Uterus (tissue), 3 donors: ENCODE measurements at regions not wholly inside any gene's neighbourhood (a gene's known extent, or its start where the extent isn't known, plus 50 kb on each side); places are given as distances from the start of the nearest gene placed in this dataset.

Source experiments
- DNase-seq, 2 donors: peaks; one replicate each; pipeline ENCODE4 v3.0.0-alpha.2; 2019 to 2020
- H3K27ac ChIP-seq, 2 donors: fragments of 200-600 bp; sonication (generic); 1 replicate in 1 of 2; 2 replicates in 1 of 2; pipeline ENCODE4 v1.5.1; 2016 to 2018
- H3K27me3 ChIP-seq, 2 donors: fragments of 200-600 bp; sonication (generic); one replicate each; pipeline ENCODE4 v1.5.1; 2018 to 2019; ENCODE audit warnings: control low read depth in 1 of 2
- H3K36me3 ChIP-seq, 2 donors: fragments of 200-600 bp; sonication (generic); one replicate each; pipeline ENCODE4 v1.5.1; 2019; ENCODE audit warnings: control low read depth in 1 of 2
- H3K4me1 ChIP-seq, 2 donors: fragments of 200-600 bp; sonication (generic); one replicate each; pipeline ENCODE4 v1.5.1; 2018 to 2019; ENCODE audit warnings: control low read depth in 1 of 2
- H3K4me3 ChIP-seq, 2 donors: fragments of 200-600 bp; sonication (generic); 1 replicate in 1 of 2; 2 replicates in 1 of 2; pipeline ENCODE4 v1.5.1; 2018 to 2019; ENCODE audit warnings: mild to moderate bottlenecking in 1 of 2
- H3K9me3 ChIP-seq, 2 donors: fragments of 200-600 bp; sonication (generic); one replicate each; pipeline ENCODE4 v1.5.1; 2019; ENCODE audit warnings: control low read depth in 1 of 2
- POLR2A ChIP-seq, 2 donors: fragments of 450-650 bp; IDR thresholded peaks; one replicate each; pipeline ENCODE4 v1.6.1; 2016; ENCODE audit warnings: antibody characterized with exemption in 2 of 2, mild to moderate bottlenecking in 1 of 2, moderate library complexity in 1 of 2
- intact Hi-C: fragments of 100-400 bp; cut with DNase I; formaldehyde crosslinking; loops from one replicate; pipeline ENCODE4 v1.15.1; 2023; ENCODE audit warnings: low total_unique reads
- TF ChIP-seq, protein P1 (sequence below), 4 experiments: fragments of 200-600 bp in 2 of 4; fragments of 450-650 bp in 2 of 4; sonication (generic) in 2 of 4; IDR thresholded peaks; one replicate each; pipeline ENCODE4 v1.5.1; 2016 to 2019; ENCODE audit warnings: antibody characterized with exemption in 4 of 4, mild to moderate bottlenecking in 2 of 4, moderate library complexity in 1 of 4
- donor health status: DM: yes; HTN: yes; CAD: no.

DNA sequence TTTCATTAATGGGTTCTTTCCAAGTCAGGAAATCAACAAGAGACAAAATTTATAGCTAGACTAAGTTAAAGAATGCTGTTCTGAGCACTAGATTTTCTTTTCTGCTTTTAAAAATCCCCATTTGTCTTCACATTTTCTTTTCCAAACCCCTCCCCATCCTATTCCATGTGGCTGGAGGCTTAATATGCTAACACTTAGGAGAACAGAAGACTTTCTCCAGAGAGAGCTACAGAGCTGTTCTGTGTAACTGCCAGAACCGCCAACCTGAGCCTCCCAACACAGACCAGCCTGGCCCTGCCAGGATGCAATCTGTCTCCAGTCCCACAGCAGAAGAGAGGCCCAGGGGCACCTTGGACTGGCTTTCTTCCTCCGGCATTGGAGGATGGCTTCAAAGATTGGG is 264.1 kb downstream of the NDFIP2 start:
- Histone ChIP-seq H3K4me1 (no peaks in the 10 kb centered on the region), H3K9me3 (no peaks in the 10 kb centered on the region), H3K4me3 (no peak overlapping the region), H3K27ac (no peak overlapping the region), H3K27me3 (no peaks in the 10 kb centered on the region), H3K36me3 (no peaks in the 10 kb centered on the region)
- TF ChIP-seq, protein P1, sequence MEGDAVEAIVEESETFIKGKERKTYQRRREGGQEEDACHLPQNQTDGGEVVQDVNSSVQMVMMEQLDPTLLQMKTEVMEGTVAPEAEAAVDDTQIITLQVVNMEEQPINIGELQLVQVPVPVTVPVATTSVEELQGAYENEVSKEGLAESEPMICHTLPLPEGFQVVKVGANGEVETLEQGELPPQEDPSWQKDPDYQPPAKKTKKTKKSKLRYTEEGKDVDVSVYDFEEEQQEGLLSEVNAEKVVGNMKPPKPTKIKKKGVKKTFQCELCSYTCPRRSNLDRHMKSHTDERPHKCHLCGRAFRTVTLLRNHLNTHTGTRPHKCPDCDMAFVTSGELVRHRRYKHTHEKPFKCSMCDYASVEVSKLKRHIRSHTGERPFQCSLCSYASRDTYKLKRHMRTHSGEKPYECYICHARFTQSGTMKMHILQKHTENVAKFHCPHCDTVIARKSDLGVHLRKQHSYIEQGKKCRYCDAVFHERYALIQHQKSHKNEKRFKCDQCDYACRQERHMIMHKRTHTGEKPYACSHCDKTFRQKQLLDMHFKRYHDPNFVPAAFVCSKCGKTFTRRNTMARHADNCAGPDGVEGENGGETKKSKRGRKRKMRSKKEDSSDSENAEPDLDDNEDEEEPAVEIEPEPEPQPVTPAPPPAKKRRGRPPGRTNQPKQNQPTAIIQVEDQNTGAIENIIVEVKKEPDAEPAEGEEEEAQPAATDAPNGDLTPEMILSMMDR (IDR thresholded peaks at IDR 0.05) = no peak
- no peak for TF ChIP-seq POLR2A (IDR thresholded peaks at IDR 0.05)
- DNase-seq = no peak
- intact Hi-C loops = no loop called here

DNA sequence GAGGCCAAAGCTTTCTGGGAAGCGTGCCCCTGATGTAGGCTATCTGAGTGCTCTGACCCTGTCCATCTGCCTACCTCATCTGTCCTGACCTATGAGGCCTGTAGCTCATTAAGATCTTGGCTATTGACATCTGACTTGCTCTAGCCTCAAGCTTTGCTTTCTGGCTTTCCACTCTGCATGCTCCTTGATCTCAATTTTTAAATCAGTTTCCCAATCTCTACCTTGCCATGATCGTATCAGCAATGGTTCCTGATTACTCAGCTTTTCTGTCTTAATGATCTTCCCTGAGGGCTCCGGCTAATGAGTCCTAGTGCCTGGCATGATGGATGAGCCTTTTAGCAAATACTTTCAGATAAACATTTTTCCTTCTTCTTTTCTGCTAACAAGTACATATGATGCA is 262.0 kb downstream of the NDFIP2 start:
- DNase-seq = no peak
- no peak overlapping the region for H3K4me3 ChIP-seq
- H3K27ac ChIP-seq = no peak overlapping the region
- H3K4me1 ChIP-seq = no peaks in the 10 kb centered on the region
- TF ChIP-seq, protein P1 (IDR thresholded peaks at IDR 0.05) = no peak
- no peak for TF ChIP-seq POLR2A (IDR thresholded peaks at IDR 0.05)
- H3K9me3 ChIP-seq = no peaks in the 10 kb centered on the region
- H3K27me3 ChIP-seq = no peaks in the 10 kb centered on the region
- H3K36me3 ChIP-seq = no peaks in the 10 kb centered on the region
- intact Hi-C loops = no loop called here

DNA sequence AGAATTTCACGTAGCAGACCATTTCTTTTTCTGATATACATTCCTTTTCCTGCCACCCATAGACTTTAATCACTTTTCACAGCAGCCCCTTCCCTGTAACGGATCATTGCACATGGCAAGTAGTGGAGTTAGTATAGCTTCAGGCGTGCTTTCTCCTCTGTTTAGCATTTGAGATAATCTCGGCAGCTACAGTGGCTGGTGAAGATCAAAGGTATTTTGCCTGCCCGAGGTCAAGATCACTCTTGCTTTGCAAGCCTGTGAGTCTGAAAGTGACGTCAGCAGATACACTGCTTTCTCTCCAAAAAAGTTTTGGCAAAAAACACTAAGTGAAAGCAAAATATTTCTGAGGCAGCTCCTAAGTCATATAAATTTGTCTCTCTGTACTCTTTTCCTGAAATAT is 260.0 kb downstream of the NDFIP2 start:
- H3K4me3 ChIP-seq = no peak overlapping the region
- intact Hi-C loops = no loop called here

DNA sequence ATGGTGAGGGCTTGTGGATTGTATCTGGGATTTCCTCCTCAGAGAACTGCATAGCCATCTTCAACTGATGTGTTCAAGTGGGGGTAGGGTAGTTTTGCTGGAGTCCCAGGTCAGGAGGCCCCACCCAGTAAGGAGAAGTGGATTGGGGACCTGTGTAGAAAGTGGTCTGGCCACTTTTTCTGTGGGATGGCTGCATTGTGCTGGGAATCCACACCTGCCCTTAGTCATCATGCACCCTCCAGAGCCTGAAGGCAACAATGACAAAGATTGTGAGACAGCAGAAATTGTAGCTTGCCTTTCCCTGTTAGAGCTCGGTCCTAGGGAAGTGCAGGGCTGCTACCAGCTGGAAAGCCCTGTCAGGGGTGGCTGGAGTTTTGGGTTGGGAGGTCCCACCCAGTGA is 255.4 kb downstream of the NDFIP2 start:
- intact Hi-C loops = no loop called here
- DNase-seq = no peak

More for the DNA sequence above, 260.0 kb downstream of the NDFIP2 start:
- no peak for DNase-seq
- no peaks in the 10 kb centered on the region for H3K36me3 ChIP-seq
- no peaks in the 10 kb centered on the region for H3K9me3 ChIP-seq
- TF ChIP-seq, protein P1 (IDR thresholded peaks at IDR 0.05) = no peak
- TF ChIP-seq POLR2A (IDR thresholded peaks at IDR 0.05) = no peak
- no peak overlapping the region for H3K27ac ChIP-seq
- no peaks in the 10 kb centered on the region for H3K27me3 ChIP-seq
- no peaks in the 10 kb centered on the region for H3K4me1 ChIP-seq

DNA sequence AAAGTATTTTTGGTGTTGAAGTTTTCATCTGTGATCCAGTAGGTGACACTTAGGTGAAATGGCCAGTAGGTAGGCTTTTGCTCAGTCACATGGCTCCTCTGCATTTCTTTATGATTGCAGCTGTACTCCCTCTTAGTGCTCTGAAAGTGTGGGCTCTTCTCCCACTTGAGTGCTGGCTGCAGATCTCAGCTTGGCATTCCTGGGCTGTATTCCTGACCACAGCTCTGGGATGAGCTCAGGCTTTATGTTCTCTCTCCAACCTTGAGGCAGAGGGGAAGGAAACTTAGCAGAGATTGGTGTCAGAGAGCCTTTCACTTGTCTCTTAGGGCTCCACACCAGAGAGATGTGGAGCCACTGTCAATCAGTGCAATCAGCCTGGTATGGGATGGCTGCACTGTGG is 254.3 kb downstream of the NDFIP2 start:
- intact Hi-C loops = no loop called here
- TF ChIP-seq POLR2A (IDR thresholded peaks at IDR 0.05) = no peak
- TF ChIP-seq, protein P1 (IDR thresholded peaks at IDR 0.05) = no peak
- Histone ChIP-seq H3K27me3 (no peaks in the 10 kb centered on the region), H3K4me3 (no peak overlapping the region), H3K4me1 (no peaks in the 10 kb centered on the region), H3K9me3 (no peaks in the 10 kb centered on the region), H3K36me3 (no peaks in the 10 kb centered on the region), H3K27ac (no peak overlapping the region)
- no peak for DNase-seq

More for the DNA sequence above, 255.4 kb downstream of the NDFIP2 start:
- Histone ChIP-seq H3K27ac (no peak overlapping the region), H3K36me3 (no peaks in the 10 kb centered on the region), H3K9me3 (no peaks in the 10 kb centered on the region), H3K4me1 (no peaks in the 10 kb centered on the region), H3K27me3 (no peaks in the 10 kb centered on the region), H3K4me3 (no peak overlapping the region)
- TF ChIP-seq, protein P1 (IDR thresholded peaks at IDR 0.05) = no peak
- no peak for TF ChIP-seq POLR2A (IDR thresholded peaks at IDR 0.05)
